Fibroblast of mammary gland (primary cell): ENCODE measurements at regions not wholly inside any gene's neighbourhood (a gene's known extent, or its start where the extent isn't known, plus 50 kb on each side); places are given as distances from the start of the nearest gene placed in this dataset.
"Not testable (repeated sequence)": the region's sequence is repeated elsewhere in the genome, so short reads cannot be mapped to it uniquely, and the experiment has no call there.

Source experiments
- DNase-seq: peaks from one replicate; pipeline ENCODE4 v3.0.0-alpha.2; 2010; ENCODE audit warnings: low read depth
- H3K4me3 ChIP-seq: 2 replicates; pipeline ENCODE4 v1.5.1; 2011; ENCODE audit warnings: low read depth, mild to moderate bottlenecking, low read length, moderate library complexity; ENCODE audit not compliant: control insufficient read depth
- TF ChIP-seq, protein P1 (sequence below): conservative IDR thresholded peaks from 2 replicates; pipeline ENCODE4 v1.5.1; 2011; ENCODE audit warnings: low read depth, low read length, inconsistent platforms; ENCODE audit not compliant: control insufficient read depth, insufficient read depth

DNA sequence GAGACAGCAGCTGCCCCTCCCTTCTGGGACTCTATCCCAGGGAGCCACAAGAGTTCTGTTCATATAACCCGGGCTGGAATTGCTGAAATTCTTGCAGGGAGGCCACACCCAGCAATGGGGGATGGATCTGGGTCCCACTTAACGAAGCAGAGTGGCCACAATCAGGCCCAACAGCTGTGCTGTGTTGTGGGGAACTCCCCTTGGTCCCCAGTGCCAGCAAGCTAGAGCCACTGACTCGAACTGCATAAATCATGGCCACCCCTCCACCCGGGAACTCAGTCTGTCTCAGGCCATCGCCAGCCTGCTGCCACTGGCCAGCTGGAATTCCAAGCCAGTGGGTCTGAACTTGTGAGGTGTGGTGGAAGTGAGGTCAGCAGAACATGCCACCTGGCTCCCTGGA lies 111.1 kb downstream of the KLF8 start:
- no peak for DNase-seq
- TF ChIP-seq, protein P1, sequence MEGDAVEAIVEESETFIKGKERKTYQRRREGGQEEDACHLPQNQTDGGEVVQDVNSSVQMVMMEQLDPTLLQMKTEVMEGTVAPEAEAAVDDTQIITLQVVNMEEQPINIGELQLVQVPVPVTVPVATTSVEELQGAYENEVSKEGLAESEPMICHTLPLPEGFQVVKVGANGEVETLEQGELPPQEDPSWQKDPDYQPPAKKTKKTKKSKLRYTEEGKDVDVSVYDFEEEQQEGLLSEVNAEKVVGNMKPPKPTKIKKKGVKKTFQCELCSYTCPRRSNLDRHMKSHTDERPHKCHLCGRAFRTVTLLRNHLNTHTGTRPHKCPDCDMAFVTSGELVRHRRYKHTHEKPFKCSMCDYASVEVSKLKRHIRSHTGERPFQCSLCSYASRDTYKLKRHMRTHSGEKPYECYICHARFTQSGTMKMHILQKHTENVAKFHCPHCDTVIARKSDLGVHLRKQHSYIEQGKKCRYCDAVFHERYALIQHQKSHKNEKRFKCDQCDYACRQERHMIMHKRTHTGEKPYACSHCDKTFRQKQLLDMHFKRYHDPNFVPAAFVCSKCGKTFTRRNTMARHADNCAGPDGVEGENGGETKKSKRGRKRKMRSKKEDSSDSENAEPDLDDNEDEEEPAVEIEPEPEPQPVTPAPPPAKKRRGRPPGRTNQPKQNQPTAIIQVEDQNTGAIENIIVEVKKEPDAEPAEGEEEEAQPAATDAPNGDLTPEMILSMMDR: no peak
- H3K4me3 ChIP-seq: no peak overlapping the region

DNA sequence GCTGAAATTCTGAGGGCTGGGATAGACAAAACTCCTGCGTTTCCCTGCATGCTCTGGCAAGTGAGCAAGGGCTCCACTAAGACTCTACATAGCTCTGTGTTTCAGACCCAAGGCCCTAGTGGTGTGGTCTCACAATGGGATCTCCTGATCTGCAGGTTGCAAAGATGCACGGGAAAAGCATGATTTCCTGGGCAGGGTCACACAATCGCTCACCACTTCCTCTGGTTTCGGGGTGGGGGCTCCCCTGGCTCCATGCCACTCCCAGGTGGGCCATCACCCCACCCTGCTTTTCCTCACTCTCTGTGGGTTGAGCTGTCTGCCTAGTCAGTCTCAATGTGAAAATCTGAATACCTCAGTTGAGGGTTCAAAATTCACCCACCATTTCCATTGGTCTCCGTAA lies 111.5 kb downstream of the KLF8 start:
- DNase-seq: no peak
- TF ChIP-seq, protein P1: no peak
- no peak overlapping the region for H3K4me3 ChIP-seq

DNA sequence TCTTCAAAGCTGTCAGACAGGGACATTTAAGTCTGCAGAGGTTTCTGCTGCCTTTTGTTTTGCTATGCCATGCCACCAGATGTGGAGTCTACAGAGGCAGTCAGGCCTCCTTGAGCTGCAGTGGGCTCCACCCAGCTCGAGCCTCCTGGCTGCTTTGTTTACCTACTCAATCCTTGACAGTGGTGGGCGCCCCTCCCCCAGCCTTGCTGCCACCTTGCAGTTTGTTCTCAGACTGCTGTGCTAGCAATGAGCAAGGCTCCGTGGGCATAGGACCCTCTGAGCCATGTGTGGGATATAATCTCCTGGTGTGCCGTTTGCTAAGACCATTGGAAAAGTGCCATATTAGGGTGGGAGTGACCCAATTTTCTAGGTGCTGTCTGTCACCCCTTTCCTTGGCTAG lies 126.0 kb downstream of the KLF8 start:
- not testable (repeated sequence) for H3K4me3 ChIP-seq, DNase-seq

DNA sequence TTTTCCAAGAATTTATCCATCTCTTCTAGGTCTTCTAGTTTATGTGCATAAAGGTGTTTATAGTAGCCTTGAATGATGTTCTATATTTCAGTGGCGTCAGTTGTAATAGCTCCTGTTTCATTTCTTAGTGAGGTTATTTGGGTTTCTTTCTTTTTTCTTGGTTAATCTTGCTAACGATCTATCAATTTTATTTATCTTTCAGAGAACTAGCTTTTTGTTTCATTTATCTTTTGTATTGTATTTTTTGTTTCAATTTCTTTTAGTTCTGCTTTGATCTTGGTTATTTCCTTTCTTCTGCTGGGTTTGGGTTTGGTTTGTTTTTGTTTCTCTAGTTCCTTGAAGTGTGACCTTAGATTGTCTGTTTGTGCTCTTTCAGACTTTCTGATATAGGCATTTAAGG lies 133.0 kb downstream of the KLF8 start:
- H3K4me3 ChIP-seq, DNase-seq: not testable (repeated sequence)

DNA sequence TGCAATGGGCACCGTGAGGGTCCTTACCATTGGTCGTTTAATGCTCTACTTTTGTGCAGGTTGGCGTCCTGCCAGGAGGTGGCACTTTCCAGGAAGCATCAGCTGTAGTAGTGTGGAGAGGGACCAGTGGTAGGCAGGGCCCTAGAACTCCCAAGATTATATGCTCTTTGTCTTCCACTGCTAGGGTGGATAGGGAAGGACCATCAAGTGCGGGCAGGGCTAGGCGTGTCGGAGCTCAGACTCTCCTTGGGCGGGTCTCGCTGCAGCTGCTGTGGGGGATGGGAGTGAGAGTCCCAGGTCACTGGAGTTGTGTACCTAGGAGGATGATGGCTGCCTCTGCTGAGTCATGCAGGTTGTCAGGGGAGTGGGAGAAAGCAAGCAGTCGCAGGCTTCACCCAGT lies 134.7 kb downstream of the KLF8 start:
- no peak for DNase-seq
- TF ChIP-seq, protein P1: no peak
- no peak overlapping the region for H3K4me3 ChIP-seq

DNA sequence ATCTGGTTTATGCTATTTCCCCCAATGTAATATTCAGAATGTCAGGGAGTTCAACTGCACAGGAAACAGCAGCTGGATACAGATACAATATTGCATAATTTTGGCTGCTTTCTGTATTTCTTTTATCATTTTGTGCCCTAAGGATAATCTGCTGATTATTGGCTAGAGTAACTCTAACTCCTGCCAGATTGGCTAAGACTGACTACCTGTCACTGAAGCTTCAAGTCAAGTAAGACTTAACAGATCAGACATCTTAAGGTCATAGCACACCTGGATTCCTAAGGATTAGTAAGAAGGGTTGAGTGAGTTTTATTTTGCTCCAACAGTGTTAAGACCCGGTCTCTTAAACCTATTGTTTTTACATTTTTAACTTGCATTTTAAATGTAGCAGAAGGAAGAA lies 136.8 kb downstream of the KLF8 start:
- TF ChIP-seq, protein P1: no peak
- DNase-seq: no peak
- no peak overlapping the region for H3K4me3 ChIP-seq

DNA sequence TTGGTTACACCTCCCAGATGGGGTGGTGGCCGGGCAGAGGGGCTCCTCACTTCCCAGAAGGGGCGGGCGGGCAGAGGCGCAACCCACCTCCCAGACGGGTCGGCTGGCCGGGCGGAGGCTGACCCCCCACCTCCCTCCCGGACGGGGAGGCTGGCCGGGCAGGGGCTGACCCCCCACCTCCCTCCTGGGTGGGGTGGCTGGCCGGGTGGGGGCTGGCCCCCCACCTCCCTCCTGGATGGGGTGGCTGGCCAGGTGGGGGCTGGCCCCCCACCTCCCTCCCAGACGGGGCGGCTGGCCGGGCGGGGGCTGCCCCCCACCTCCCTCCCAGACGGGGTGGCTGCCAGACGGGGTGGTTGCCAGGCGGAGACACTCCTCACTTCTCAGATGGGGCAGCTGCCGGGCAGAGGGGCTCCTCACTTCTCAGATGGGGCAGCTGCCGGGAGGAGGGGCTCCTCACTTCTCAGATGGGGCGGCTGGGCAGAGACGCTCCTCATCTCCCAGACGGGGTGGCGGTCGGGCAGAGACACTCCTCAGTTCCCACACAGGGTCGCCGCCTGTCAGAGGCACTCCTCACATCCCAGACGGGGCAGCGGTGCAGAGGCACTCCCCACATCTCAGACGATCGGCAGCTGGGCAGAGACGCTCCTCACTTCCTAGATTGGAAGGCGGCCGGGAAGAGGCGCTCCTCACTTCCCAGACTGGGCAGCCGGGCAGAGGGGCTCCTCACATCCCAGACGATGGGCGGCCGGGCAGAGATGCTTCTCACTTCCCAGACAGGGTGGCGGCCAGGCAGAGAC lies 148.0 kb downstream of the KLF8 start:
- not testable (repeated sequence) for DNase-seq, H3K4me3 ChIP-seq

DNA sequence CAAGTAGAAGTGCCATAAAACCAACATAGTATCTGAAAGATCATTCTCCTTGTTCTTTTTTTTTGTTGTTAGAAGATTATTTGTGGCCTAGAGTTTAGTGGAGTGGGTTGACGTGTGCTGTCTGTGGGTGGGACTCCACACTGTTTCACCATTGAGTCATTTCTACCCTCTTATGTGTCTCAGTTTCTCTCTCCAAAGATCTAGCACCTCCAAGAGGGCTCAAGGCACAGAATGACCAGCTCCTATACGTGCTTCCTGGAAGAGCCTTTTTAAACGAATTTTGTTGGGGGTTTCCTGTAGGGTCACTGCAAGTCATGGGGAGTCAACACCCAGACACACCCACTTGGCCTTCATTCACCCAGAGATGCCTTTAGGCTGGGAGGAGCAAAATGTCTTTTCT lies 150.1 kb downstream of the KLF8 start:
- H3K4me3 ChIP-seq: no peak overlapping the region
- TF ChIP-seq, protein P1: no peak
- no peak for DNase-seq
